HG03039 (cell line): ENCODE measurements at regions not wholly inside any gene's neighbourhood (a gene's known extent, or its start where the extent isn't known, plus 50 kb on each side); places are given as distances from the start of the nearest gene placed in this dataset.

Experiments
- ATAC-seq: cut with Tn5 transposase; IDR thresholded peaks from one replicate; pipeline ENCODE4 v1.9.1; 2021; ENCODE audit warnings: mild to moderate bottlenecking, moderate library complexity; ENCODE audit not compliant: unreplicated experiment

DNA sequence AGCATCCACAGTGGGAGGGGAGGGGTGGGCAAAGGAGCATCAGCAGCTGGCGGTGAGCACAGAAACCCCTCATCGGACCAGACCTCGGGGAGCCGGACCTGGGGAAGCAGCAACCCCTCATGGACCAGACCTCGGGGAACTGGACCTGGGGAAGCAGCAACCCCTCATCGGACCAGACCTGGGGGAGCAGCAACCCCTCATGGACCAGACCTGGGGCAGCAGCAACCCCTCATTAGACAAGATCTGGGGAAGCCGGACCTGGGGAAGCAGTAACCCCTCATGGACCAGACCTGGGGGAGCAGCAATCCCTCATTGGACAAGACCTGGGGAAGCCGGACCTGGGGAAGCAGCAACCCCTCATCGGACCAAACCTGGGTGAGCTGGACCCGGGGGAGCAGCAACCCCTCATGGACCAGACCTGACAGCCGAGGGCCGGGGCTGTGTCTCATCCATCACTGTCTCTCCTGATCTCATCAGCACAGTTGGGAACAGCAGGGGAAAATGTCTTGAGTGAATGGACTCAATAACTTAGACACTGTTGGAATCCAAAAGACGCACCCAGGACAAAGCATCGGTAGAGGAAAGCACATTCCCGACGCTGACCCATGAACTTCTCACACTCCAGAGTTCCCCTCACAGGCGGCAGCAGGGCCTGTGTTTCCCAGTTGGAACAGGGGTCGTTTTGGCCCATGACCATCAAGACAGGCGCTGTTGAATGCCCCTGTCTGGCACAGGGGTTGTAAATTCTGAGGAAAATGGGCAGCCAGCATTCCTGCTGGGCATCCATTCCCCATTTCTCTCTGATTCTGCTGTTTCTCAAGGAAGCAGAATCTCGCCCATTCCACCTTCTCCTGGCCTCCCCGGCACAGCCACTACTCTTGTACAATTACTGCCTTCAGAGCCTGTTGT, 1494.6 kb downstream of the TBC1D22A start:
- no peak for ATAC-seq

DNA sequence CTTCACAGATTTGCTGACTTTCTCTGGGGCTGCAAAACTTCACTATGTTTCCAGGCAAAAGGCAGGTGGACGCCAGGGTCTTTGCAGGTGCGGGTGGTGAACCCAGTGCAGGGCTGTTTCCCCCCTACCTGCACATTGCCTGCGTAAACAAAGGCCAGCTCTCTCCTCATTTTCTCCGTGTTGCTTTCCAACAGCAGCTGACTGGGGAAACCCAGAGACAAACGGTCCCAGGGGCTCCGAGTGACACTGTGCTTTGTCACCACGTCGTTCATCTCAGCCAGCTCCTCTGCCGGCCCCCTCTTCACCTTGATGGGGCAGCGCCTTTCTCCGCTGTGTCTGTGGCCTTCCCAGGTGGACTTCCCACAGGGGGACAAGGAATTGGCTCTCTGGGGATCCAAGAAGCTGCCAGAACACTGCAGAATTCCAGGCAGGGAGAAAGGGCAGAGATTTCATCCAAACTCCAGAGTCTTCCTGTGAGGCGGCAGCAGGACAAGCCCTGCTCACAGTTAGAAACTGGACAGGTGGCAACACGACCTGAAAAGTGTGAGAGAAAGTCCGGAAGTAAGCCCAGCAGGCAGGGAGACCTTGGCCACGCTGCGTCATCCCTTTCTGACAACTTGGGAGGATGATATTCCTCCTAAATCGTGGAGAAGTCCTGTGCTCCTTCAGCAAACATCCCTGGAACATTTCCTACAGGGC, 1493.7 kb downstream of the TBC1D22A start:
- no peak for ATAC-seq

DNA sequence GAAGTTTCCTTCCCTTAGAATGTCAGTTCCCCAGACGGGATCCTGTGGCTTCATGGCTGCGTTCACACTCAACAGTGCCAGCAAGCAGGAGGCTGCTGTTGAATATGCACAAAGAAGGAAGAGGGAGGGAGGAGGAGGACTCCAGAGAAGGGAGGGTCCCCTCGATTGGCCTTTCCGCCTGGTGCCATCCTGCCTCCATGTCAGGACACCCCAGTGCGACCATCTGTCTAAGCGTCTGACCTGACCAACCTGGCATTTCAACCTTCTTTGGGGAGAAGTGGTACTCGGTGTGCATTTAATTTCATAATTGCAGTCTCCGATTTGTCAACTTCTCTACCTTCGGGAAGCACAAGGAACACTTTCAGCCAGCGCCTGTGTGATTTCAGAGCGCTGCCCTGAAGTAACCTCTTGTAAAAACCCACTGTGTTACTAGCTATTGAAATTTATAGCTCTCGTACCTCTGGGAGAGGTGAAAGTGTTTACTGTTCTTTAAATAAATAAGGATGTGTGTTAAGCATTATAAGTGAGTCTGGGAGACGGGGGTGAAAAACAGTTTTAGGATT, 1491.9 kb downstream of the TBC1D22A start:
- no peak for ATAC-seq

DNA sequence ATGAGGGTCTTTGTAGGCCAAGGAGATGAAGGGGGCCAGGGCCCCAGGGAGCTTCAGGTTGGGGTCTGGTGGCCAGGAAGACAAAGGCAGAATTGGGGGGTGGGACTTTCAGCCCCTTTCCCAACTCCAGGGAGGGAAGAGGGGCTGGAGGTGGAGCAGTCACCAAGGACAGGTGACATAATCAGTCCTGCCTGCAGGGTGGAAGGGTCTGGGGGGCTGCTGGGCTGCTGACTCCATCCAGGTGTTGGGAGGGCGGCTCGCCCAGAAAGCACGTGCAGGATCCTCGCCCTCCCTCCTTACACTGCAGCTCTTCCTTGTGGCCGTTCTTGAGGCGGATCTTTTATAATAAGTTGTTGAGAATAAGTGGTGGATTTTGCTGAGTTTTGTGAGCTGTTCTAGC, 1491.1 kb downstream of the TBC1D22A start:
- ATAC-seq: no peak

DNA sequence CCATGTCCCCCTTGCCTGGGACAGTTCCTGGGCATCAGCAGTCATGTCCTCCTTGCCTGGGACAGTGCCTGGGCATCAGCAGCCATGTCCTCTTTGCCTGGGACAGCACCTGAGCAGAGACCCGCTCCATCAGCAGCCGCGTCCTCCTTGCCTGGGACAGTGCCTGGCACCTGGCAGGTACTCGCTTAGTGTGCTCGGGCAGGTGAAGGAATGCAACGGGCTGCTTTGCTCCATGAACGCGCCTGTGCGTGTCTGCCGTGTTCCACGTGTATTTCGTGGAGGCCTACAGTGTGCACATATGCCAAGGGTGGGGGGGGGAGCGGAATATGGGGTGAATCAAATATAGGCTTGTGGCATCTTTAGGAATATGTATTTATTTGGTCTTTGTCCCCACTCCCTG, 1490.7 kb downstream of the TBC1D22A start:
- ATAC-seq: no peak

DNA sequence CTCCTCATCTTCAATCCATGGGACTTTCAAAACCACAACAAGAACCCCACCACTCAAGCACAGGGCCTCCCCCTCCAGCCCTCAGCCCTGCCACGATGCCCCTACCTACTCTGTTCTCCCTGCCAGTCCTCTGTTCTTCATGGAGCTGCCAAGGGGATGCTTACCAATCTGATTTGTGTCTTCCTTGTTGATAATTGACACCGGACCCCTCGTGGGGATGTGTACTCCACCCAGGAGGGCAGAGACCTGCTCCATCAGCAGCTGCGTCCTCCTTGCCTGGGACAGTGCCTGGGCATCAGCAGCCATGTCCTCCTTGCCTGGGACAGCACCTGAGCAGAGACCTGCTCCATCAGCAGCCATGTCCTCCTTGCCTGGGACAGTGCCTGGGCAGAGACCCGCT, 1489.2 kb downstream of the TBC1D22A start:
- ATAC-seq: no peak

DNA sequence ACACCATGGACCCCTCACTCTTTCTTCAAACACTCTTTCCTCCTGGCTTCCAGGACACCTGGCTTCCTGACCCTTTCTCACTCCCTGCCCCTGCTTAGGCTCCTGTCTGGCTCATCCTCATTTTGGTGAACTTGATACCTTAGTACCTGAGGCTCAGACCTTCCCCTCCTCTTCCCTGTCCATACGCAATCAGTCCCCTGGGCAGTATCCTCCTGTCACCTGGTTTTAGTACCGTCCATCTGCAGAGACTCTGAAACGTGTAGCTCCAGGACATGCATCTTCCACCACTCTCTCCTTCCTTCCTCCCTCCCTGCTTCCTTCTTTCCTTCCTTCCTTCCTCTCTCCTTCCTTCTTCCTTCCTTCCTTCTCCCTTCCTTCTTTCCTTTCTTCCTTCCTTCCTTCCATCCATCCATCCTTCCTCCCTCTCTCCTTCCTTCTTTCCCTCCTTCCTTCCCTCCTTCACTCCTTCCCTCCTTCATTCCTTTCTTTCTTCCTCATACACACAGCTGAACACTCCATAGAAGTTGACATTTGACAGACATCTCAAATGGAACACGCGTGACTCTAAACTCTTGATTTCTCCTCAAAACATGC, 1488.6 kb downstream of the TBC1D22A start:
- no peak for ATAC-seq

DNA sequence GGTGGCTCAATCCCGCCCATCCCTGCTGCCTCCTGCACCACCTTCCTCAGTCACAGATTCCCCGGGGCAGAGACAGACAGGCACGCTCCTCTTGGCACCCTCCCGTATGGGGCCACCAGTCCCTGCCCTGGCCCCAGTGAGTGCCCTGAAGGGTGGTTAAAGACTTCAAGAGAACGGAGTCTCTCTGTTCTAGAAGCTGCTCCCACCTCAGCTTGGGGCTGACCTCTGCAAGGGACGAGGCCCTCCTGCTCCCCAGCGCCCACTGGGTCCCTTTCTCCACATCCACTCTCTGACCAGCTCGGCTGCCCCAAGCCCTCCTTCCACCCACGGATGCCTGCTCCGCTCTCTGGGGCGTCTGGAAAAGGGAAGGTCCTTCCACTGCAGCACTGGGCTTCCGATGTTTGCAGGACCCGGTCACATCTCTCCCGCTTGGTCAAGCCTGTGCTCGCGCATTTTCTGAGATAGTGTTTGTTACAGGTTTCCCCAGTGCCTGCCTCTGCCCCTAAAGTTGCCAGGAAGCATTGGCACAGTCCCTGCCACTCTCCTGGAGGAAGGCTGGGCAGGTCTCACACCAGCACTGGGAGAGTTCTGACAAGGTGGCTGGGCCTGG, 1487.9 kb downstream of the TBC1D22A start:
- no peak for ATAC-seq

DNA sequence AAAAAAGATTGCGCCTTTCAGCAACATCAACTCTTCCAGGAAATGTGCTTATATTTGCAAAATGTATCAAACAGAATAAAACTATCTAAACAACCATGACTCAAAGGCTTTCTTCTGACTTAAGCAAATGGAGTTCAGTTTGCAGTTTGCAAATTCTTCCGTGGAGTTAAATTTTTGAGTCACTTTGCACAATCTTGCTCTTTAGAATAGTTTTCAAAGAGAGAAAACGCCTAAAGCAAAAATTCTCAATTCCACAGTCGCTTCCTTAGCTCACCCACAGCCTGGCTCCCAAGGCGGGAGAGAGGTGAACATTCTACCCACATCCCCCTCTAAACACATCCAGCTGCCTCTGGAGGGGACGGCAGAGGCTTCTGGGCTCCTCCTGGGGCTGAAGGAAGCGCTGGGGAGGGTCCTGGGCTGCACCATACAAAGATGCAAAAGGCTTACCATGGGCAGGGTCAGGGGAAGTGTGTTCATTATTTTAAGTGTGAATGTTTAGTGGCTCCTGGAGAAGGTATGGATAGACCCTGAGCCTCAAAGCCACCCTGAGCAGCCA, 1487.3 kb downstream of the TBC1D22A start:
- ATAC-seq: no peak

DNA sequence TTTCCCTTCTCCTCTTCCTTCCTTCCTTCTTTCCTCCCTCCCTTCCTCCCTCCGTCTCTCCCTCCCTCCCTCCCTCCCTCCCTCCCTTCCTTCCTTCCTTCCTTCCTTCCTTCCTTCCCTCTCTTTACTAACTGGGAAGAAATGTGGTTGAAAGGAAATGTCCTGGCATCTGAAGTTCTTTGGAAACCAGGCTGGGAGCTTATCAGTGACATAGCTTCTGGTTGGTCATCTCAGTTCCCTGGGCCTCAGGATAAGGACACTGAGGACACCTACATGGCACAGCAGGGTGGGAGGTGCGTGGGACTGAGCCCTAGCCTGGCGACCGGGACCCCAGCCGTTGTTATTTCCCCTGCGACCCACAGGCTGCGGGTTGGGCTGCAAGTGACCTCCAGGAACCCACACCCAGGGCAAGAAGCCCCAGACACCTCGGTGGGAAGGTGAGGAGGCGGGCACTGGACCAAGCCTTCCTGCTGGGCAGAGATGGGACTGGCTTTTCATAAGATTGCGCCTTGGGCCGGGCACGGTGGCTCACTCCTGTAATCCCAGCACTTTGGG, 1486.5 kb downstream of the TBC1D22A start:
- ATAC-seq: no peak

DNA sequence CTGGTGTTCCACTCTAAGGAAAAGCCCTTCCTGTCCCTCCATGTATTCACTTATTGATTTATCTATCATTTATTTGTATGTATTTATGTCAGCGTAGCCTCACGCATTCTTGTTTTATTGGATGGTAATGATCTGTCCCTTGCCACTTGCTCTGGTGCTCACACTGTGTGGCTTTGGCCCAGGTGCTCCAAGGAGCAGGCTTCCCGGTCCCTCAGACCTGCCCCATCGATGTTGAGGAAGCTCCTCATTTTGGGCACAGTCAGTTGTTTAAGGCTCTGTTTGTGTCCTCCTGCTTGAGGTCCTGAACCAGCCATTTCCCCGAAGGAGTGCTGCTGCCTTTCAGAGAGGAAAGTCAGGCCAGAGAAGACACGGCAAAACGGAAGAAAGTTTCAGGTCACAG, 1485.4 kb downstream of the TBC1D22A start:
- no peak for ATAC-seq

DNA sequence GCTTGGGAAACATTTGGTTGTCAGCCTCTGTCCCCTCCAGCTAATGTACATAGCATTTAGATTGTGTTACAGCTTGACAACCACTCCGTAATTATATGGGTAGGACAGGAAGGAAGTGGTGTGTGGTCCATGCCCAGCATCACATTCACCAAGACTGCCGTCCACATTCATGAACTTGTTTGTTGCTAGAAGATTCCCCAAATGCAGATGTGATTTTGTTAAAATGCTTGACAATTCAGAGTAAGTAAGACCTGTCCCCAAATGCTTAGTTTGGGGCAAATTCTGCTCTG, 1482.7 kb downstream of the TBC1D22A start:
- ATAC-seq: no peak

DNA sequence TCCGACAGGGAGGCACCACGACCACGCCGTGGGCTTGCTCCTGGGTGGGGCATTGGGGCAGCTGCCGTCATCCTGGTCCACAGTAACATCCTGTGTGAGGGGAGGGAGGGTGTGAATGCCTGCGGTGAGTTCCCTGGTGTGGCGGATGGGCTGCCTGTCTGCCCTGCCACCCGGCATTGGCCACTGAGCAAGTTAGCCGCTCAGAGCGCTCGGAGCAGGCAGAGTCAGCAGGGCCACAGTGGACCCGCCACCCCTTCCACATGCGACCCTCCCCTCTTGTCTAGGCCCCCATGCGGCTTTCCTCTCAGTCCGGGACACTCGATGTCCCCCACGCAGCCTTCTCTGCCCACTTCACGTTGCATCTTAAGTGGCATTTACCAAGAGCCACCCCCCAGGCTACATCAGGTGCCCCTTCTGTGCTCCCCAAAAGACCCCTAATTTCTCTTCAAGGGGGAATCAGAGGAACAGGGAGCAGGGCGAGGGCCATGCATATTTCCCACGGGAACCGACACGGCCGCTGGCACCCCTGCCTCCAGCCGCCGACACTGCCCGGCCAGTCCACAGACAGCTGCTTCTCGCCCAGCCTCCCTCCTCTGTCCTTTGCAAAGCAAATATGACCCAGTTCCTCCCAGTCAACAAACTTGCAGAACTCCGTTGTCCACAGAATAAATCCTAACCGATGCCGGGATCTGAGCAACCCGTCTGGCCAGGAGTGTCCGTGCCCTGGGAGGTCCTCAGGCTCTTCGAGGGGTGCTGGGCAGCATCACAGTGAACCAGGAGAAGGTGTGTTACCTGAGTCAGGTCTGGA, 1482.1 kb downstream of the TBC1D22A start:
- ATAC-seq: no peak

DNA sequence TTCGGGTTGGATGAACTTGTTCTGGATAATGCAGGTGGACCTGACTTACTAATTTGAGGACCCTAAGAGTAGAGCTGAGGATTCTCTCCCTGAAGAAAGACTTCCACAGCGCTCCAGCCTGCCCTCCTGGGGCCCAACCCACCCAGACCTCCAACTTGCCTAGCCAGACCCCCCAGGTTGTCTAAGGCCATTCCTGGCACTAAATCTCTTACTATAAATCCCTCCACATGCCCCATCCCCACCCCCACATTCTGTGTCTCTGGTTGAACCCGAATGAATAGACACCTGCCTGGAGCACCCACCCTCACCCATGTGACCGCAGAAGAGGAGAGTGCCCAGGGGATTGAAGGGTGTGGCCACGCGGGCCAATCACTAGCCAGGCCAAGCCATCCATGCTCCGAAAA, 1480.0 kb downstream of the TBC1D22A start:
- ATAC-seq: no peak

DNA sequence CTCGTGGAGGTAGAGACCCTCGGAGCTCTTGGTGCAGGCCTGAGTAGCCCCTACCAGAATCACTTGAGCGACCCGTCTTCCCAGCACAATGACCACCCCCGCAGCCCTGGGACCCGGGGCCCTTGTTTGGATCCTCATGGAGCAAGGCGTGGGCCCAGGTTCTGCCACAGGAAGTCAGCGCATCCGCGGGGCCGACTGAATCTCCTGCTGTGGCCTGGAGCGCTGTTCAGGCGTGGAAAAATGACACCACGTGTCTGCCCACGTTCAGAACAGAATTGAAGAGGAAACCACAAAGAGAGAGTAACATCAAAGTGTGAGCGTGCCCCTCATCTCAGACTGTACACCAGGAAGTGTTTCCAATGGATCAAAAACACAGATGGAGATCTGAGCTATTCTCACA, 1479.2 kb downstream of the TBC1D22A start:
- ATAC-seq: no peak

DNA sequence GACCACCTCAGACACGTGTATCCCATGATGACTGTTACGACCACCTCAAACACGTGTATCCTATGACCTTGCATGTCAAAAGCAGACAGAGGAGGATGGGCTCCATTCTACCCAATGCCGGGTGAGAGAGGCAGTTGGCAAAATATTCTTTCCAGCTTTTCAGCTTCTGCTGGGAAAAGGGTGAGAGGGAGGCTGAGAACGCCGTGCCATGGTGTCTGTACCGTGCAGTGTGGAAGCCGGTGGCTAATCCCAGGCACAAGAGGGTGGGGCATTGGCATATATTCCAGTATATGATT, 1478.4 kb downstream of the TBC1D22A start:
- ATAC-seq: no peak

DNA sequence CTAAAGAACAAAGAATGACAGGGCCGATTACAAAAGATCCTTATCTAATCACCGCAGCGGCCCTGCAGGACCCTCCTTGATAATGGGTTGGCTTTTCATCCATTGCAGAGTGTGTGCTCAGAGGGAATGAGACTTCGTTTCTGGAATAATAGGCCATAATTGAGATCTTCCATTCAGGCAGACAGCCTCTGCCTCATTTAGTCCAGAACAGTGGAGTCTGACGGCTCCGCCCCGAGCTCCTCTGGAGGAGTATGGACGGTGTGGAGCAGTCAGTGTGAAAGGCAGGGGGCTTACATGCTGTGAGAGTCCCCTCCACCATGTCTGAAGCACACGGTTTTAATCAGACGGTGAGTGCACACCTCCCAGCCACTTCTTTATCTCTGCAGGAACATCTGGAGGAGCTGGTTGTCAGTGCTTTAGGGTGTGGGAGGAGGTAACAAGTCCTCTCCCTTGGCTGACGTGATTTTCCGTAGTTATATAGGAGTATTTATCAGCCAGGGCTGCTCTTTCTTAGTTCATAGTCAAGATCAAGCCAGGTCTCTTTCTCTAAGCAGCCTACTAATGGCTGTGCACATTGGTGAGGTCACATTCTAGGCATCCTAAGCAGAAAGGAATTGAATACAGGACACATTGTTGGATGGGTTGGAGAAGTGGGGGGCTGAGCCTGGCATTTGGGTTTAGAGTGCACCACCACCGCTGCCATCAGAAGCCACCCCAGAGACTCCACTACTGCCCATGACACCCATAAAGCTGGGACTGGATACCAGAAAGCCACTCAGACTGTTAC, 1477.9 kb downstream of the TBC1D22A start:
- no peak for ATAC-seq

DNA sequence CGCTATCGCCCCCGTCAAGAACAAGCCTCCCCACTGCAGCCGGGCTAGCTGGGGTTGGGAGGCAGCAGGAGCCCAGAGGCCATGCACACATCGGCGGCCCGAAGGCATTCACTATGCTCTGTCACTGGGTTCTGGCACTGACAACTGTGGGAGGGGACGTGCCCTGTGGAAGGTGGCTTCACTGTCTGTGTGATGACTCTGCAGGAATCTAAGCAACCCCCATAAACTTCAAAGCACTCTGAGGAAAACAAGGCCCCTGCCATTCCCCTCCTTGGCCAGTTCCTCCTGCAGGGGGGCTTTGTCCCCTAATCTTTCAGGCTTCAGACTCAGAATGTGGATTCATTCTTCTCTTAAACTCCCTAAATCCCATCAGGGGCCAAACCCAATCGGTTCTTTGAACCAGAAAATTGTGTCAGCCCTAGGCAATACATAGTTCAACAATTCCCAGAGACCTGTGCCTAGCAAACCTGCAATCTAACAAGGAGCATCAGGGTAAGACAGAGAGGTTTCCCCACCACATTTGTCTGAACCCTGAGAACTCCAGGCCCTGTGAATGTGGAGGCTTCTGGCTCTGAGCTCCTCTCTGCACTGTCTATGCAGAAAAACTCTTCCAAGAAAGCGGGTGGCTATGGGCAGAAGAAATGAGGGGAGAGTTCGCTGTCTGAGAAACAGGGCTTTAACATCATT, 1477.2 kb downstream of the TBC1D22A start:
- no peak for ATAC-seq

DNA sequence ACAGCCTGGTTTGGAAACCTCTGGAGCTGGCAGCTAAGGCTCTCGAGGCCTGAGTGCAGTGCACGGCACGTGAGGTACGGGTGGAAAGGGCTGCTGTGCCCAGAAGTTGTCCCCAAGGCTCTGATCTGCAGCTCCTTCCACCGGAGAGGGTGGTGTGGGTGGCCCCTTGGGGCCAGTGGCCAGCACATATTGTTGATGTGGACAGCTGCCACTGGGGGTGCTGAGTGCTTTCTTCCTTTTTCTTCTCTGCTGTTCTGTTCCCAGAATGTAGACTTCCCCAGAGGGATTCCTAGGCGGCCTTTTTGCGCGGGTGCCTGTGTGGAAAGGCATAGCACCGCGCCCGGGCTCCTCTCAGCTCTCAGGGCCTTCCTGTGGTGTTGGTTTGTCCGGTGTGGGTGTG, 1476.5 kb downstream of the TBC1D22A start:
- ATAC-seq: no peak
